NCI-H1436 (cell line): ENCODE measurements at regions not wholly inside any gene's neighbourhood (a gene's known extent, or its start where the extent isn't known, plus 50 kb on each side); places are given as distances from the start of the nearest gene placed in this dataset.

Experiments used
- DNase-seq: peaks from one replicate; lab custom pipeline; 2025; lab: John Stamatoyannopoulos, UW

DNA sequence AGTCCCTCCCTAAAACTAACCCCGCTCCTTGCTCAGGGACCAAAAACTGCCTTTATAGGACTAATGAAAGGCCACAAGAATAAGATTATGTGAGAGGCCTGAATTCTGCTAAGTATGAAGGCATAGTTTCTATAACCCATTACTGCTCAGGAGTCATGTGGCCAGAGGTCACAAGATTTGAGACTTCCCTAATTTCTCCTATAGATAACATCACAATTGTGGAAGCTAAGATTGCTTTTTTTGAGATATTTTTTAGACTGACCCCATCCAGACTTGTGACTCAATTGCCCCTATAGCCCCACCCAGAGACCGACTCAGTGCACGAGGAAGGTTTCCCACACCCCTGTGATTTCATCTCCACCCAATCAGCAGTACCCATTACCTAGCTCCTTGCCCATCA, 504.1 kb upstream of the GOT2 start:
- DNase-seq = no peak

DNA sequence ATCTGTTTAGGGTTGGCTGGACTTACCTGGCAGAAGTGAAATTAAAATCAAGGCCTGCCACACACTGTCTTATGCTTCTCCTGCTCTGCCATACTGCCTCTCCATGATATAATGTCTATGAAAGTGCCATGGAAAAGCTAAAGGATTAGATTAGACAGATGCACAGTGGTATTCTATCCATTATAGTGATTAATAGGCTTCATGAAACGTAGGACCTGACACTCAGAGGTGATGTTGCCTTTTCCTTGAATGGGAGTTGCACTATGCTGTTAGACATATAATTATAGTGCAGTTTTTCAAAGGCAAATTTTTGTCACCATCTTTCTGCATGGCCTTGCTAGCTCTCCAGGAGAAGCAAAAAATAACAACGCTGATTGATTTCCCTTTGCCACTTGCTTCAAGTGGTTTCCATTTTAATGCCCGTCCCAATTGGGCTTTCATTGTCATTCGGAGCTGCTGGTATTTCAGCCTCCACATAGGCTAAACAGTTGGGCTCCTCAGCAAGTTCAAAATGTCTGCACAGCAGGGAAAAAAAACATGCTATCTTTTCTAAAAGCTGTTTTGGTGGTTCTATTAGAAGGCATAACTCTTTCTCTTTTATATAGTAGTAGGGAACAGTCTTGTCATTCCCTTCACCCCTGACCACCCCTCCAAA, 502.8 kb upstream of the GOT2 start:
- DNase-seq = no peak

DNA sequence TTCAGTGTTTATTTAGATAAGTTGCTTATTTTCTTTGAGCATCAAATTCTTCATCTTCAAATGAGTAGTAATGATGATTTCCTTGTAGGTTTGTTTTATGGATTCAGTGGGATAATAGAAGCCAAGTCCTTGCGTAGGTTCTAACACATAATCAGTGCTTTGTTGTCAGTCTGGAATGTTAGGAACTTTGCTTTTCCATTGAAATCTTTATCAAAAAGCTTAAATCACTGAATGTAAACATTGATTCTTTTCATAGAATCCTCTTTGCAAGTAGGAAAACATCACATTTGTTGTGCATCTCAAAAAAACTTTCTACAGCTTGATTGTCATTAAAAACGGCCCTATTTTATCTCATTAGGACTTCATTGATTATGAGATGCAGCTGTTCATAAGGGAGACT, 490.3 kb upstream of the GOT2 start:
- DNase-seq = no peak

DNA sequence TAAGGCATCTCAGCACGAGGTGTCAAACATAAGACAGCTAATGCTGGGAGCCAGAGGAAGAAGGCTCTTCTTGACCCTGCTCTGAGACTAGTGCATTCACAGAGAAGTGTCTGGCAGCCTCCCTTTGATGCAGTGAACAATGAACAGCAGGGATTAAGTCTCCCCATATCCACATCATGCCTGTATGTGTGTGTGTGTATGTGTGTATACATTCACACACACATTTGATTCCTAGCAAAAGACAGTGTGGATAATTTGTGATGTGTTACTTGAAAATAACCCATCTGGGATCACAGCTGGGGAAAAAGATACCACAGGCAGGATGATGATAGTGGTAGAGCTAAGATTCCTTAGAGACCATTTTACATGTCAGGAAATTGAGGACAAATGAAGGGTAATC, 485.9 kb upstream of the GOT2 start:
- no peak for DNase-seq

DNA sequence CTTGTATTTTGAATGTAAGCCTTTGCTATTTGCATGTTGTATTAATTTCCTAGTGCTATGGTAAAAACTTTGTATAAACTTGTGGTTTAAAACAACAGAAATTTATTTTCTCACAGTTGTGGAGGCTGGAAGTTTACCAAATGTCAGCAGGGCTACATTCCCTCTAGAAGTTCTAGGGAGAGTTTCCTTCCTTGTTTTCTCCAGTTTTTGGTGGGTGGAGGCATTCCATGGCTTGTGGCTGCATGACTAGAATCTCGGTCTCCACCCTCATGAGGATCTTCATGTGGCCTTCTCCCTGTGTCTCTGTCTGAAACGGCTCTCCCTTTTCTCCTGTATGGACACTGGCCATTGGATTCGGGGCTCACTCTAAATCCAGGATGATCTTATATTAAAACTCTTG, 482.2 kb upstream of the GOT2 start:
- DNase-seq = no peak

DNA sequence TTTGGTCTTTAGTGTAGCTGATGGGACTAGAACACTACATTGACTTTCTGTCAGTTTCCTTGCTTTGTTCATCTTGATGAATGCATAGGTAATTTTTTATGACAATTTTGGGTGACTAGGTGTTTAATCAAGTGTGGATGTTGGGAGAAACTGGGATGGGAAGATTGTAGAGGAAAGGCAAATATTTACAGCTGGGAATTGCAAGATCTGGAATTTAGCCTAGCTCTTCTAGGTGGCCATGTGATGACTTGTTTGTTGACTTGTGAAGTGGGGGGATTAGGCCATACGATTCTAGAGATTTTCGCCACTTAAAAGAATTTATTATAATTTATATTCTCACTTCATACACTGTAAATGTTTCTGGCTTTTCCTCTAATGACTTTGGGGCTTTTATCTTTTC, 480.3 kb upstream of the GOT2 start:
- no peak for DNase-seq

DNA sequence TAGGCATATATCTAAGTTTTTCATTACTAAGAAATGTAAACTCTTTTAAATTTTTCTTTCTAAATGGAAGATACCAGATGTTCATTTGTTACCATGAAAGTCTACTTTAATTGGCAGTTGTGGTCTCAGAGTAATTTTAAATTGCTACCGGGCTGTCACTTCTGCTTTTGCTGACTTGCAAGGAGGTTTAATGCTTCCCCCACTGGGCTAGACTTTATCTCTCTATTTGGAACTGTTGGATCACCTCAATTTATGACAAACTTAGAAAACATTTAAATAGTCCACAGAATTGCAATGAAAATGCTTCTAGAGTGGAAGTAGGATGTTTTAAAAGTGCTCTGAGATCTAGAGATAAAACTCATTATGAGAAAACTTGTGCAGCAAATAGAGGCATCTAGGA, 479.8 kb upstream of the GOT2 start:
- DNase-seq = no peak

DNA sequence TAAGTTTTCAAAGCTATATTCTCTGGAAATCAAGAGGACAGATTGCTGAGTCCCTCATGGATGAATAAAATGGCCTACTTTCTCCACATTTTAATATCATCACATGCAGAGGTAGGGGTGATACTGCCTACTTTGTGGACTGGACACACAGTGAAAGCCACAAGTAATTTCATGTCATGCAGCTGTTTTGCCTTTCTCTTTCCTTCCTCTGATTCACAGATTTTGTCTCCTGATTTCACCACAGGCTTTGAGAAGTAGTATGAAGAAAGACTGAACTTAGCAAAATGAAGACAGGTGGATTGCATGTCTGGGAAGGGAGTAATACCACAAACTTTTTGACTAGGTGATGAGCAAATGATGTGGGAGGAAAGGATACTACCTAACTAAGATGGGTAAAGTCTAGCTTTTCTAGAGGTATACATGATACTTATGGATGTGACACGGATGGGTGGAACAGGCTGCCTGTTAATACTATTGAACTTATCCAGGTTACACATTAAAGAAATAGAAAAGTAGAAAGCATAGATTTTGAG, 478.4 kb upstream of the GOT2 start:
- DNase-seq = no peak

DNA sequence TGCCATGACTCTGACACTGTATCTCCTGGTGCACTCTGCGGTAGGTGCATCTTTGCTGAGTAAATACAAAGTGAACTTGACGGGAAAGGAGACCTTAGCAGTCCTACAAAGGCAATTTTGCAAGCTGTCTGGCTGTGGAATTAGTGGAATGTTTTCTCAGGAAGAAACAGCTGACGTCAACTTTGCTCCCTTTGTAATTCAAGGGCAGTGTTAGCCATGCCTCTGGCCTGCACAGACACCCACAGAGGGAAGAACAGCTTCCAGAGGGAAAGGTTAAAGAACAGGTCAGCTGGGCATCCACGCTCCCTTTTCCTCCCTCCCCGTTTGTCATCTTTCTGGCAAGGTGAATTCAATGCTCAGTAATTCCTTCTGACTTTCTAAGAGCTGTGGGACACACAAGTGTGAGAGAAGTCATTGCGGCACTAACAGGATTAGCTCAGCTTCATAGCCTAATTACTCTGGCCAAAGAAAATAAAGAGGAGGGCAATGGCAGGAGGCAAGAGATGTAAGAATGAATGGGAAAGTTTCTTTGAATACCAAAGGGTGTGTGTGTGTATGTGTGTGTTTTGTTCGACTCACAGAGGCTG, 476.9 kb upstream of the GOT2 start:
- DNase-seq = no peak

DNA sequence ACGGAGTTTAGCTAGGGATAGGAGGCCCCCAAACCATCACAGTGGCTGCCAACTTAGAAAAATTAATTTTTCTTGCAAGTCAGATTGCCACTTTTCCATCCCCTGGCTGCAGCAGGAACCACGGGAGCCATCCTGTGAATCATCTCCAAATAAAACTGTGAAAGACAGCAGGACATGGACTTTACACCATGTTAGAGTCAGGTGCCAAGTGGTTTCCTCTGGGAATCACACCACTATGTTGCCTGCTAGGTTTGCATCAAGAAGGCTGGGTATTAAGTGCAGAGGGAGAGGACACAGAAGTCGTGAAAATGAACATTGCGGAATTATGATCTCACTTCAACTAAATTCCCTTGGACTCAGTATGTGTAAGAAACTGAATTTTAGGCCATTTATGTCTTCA, 471.3 kb upstream of the GOT2 start:
- DNase-seq = no peak

DNA sequence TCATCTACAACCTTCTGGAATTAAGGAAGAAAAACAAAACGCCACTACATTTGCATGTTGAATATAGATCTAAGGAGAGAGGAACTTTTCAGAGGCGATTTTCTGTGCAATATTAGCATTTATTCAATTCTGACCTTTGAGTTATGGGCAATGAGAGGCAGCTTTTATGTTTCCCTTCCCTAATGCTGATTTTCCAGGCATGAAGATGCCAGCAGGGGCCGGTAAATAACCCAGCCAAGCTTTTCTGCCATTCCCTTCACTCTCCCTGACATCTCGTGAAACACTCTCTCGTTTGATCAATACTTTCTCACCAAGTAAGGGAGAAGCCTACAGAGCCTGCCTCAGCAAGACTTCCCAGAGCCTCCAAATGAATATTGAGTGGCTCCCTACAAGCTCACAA, 470.5 kb upstream of the GOT2 start:
- DNase-seq = no peak

DNA sequence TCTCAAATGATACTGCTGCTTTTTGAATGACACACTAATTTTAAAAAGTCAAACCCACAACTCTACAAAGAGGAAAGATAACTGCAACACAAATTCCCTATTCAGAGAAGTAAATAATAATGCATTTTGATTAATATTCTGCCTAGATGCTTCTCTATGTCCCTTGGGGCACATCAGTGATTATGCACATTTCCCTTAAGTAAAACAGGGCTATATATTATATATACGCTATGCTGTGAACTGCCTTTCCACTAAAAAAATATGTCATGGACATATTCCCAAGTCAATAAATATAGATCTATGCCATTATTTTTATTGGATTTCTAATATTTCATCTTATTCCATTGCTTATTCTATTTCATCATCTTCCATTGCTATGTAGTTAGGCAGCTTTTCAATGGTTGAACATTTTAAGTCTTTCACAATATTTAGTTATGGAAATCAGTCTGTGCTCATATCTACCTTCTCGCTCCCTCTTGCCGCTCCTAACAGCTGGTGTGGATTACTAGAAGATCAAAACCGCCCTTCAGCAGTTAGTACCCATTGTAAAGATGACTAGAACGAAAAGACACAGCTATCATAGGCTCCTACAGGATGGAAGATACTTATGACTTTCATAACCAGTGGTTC, 468.2 kb upstream of the GOT2 start:
- no peak for DNase-seq

DNA sequence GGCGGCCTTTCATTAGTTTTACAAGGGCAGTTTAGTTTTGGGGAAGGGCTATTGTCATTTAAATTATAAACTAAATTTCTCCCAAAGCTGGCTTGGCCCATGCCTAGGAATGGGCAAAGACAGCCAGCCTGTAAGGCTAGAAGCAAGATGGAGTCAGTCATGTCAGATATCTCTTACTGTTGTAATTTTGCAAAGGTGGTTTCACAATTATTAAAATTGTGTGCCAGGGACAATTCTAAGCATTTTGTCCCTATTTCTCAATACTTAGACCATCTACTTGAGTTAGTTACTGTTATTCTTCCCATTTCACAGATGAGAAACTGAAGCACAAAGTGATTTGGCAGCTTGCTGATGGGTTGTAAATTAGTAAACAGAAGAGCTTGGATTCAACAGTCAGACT, 467.7 kb upstream of the GOT2 start:
- no peak for DNase-seq

DNA sequence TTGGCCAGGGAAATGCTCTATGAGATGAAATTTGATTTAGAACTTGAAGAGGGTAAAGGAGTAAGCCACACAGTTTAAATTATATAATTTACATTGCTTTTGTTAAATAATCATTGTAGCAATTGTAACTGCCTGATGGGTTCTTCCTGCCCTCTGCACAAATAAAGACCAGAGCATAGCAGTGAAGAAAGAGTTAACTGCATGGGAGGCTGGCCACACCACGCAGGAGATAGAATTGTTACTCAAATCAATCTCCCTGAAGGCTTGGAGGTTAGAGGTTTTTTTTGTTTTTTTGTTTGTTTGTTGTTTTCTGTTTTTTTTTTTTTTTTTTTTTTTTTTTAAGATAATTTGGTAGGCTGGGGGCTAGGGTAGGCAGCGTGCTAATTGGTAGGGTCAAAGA, 467.0 kb upstream of the GOT2 start:
- no peak for DNase-seq

DNA sequence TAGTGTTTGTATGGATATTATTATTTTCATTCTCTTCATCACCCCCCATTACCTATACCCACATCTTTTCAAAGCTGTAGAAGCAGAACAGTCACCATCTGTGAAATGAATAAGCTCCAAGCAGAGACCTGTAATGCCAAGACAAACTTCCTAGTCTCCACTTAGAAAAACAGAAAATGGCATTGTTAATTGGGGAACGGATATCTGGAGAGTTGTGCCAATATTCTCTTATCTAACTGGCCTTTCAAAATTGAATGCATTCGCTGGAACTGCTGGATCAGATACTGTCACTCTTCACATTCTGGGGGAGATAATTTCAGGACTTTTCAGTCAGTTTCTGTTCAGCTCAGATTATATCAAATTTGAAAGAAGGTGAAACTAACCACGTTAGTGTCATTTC, 464.4 kb upstream of the GOT2 start:
- no peak for DNase-seq

DNA sequence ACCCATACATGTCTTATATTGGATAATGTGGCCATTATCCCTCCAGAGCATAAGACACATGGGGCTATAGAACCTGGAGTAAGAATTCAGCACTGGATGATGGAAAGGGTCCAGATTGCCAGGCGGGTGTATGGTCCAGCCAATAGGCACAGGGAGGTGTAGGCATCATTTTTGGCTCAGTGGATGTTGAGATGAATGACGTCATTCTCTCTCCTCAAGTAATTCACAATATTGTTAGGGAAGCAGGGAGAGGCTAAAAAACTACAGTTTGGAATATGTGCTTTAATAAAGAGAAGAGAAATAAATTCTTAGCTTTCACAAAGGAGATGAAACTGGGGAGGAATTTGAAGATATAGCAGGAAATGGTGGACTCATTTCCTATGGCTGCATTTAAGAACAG, 461.1 kb upstream of the GOT2 start:
- no peak for DNase-seq

DNA sequence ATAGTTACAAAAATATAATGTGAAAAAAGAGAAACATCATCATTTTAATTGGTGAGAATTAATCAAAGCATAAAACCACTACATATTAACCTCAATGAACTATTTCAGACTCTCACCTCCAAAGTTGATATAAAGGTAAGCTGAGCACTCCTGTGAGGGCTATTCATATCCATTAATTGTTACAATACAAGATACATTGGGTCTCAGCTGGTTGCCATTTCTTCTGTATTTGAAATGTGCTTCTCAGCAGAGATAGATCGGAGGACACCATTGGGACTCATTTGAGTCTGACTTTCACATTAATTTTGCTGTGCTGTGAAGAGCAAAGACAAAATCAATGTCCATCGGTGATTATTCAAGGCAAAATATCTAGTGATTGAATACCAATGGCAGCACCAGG, 459.5 kb upstream of the GOT2 start:
- no peak for DNase-seq

DNA sequence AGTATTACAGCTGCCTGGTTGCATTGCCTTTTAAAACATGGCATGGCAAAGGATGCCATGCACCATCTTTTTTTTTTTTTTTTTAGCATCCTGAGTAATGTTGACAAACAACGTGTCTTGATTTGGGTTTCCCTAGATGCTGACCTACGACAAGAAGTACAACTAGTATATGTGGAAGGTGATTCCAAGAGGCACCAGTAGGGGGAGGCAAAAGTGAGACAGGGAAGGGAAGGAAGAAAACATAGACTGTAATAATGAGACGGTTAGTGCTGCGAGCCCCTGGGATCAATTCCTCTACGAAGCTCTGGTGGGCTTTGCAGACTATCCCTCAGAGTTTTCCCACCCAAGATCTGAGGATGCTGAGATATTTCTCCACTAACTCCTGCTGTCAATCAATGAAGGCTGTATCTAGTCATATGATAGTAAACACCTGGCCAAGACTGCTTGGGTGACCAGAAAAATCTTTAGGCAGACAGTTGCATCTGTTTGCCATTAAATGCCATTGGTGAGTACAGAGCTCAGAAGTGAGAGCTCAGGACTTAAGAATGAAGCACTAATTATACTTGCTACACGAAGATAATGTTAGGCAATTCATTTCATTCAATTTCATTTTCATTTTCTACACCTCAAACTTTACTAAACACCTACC, 458.6 kb upstream of the GOT2 start:
- DNase-seq = no peak

DNA sequence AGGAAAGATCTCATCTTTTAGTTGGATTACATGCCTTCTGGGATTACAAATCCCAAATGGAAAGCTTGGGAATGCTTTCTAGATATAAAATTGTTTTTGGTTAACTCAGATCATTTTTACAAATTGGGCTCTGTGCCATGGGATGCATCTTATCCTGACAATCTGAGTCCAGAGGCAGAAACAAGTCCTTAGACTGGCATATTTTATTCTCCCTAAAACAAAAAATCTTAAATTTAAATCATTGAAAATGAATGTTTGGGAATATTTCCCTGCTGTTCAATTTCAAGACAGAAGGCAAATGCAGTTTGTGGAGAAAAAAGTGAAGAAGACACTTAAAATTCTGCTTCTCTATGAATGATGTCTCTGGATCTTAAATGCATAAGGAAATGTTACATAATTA, 456.6 kb upstream of the GOT2 start:
- no peak for DNase-seq

DNA sequence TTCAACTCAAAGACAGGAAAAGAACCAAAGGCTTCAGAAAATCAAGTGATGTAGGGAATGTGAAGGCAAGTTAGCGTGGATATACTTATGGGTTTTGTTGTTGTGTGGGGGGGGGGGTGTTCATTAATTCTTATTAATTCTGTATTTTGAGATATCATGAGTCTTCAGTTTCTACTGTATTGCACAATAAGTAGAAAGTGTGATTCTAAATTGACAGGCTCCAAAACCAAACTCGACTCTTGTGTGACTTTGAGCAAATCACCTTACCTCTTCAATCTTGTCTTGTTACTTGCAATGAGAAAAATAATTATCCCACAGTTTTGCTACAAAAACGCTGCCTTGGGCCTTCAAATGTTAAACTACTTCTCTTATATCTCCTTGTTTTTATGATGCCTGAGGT, 453.9 kb upstream of the GOT2 start:
- DNase-seq = no peak

DNA sequence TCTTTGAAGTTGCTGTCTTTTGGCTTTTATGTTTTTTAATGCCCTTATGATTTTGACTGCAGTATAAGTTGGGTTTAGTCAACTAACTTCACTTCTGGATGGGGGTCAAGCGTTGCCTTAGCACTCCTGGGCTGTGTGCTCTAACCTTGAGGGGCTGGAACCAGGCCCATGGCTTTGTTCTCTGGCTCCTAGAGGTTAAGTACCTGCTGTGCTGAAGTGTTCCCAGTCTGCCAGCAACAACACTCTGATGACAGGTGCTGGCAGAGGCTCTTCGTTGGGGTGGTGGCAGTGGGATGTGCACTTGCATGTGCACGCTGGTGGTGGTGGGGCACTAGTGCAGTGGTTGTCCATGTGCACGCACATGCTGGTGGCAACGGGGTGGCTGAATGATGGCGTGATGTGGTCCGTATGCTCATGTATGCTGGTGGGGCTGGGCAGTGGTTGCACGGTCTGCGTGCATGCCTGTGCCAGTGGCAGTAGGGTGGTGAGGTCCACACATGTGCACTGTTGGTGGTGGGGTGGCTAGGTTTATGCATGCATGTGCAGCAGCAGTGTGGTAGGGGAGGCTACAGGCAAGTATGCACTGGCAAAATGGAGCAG, 447.8 kb upstream of the GOT2 start:
- no peak for DNase-seq

DNA sequence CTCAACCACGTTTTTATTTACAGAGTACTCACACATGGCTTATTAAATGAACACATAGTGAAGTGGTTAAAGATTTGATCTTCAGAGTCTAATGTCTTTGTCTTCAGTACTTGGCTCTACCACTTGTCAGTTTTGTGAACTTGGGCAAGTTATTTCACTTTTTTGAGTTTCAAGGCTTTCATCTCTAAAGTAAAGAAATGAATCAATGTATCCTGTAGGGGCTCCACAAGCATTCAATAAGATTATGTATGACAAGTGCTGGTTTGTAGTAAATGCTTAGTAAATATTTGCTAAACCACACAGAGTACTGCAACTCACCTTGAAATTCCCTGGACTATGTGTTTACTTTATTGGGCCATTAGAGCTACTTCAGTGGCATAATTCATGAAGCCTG, 446.0 kb upstream of the GOT2 start:
- DNase-seq = no peak
